HFFc6 (cell line): ENCODE measurements at regions not wholly inside any gene's neighbourhood (a gene's known extent, or its start where the extent isn't known, plus 50 kb on each side); places are given as distances from the start of the nearest gene placed in this dataset.
A peak's percentile ranks its signal among the peaks of the same experiment; 100 is the strongest.

Experiments used
- DNase-seq: peaks from one replicate; pipeline ENCODE4 v3.0.0-alpha.2; 2018
- H3K27ac Mint-ChIP-seq: 2 replicates; pipeline ENCODE4 v1.8.0; 2020; ENCODE audit warnings: mild to moderate bottlenecking, mixed read lengths
- H3K27me3 Mint-ChIP-seq: 2 replicates; pipeline ENCODE4 v1.8.0; 2021; ENCODE audit warnings: mild to moderate bottlenecking, moderate library complexity, mixed read lengths; ENCODE audit not compliant: insufficient read depth
- H3K36me3 Mint-ChIP-seq: 2 replicates; pipeline ENCODE4 v1.8.0; 2021; ENCODE audit warnings: low read depth, mixed read lengths
- H3K4me1 Mint-ChIP-seq: 2 replicates; pipeline ENCODE4 v1.8.0; 2020; ENCODE audit warnings: low read depth, mixed read lengths
- H3K4me3 Mint-ChIP-seq: 2 replicates; pipeline ENCODE4 v1.8.0; 2020; ENCODE audit warnings: mild to moderate bottlenecking, moderate library complexity, mixed read lengths
- H3K9me3 Mint-ChIP-seq: 2 replicates; pipeline ENCODE4 v1.8.0; 2020; ENCODE audit warnings: mild to moderate bottlenecking, mixed read lengths
- CTCF ChIP-seq: fragments of 200-600 bp; sonication (generic); IDR thresholded peaks from 2 replicates; pipeline ENCODE4 v1.5.0; 2021; ENCODE audit warnings: antibody characterized with exemption, mild to moderate bottlenecking

- no peak for DNase-seq
- Mint-ChIP-seq H3K9me3 (no peaks in the 10 kb centered on the region), H3K27ac (no peak overlapping the region)
Observed at GRCh38 chr17:13688716-13689115, 87.0 kb upstream of the HS3ST3A1 start.

GRCh38 chr17:13690806-13691205, 89.1 kb upstream of the HS3ST3A1 start:
- Mint-ChIP-seq H3K4me1 (peaks cover 6% of the 10 kb centered on the region), H3K27ac (no peak overlapping the region), H3K36me3 (no peaks in the 10 kb centered on the region), H3K4me3 (no peak overlapping the region), H3K27me3 (no peaks in the 10 kb centered on the region), H3K9me3 (no peaks in the 10 kb centered on the region)
- TF ChIP-seq CTCF = no peak
- no peak for DNase-seq

More at GRCh38 chr17:13688716-13689115, 87.0 kb upstream of the HS3ST3A1 start:
- Mint-ChIP-seq H3K4me1 (peaks cover 6% of the 10 kb centered on the region), H3K4me3 (no peak overlapping the region), H3K36me3 (no peaks in the 10 kb centered on the region), H3K27me3 (no peaks in the 10 kb centered on the region)
- no peak for TF ChIP-seq CTCF

GRCh38 chr17:13694934-13695333, 93.2 kb upstream of the HS3ST3A1 start:
- no peak for DNase-seq
- peaks cover 4% of the 10 kb centered on the region; the same call in 1 of the 2 replicates for H3K36me3 Mint-ChIP-seq
- peaks cover 1% of the 10 kb centered on the region; the same call in 1 of the 2 replicates for H3K27me3 Mint-ChIP-seq
- no peak for TF ChIP-seq CTCF
- peaks cover 6% of the 10 kb centered on the region for H3K4me1 Mint-ChIP-seq
- no peaks in the 10 kb centered on the region for H3K9me3 Mint-ChIP-seq
- H3K4me3 Mint-ChIP-seq = no peak overlapping the region
- H3K27ac Mint-ChIP-seq = no peak overlapping the region

- Mint-ChIP-seq H3K4me1 (peaks cover 23% of the 10 kb centered on the region), H3K9me3 (no peaks in the 10 kb centered on the region), H3K27me3 (peaks cover 1% of the 10 kb centered on the region; the same call in 1 of the 2 replicates), H3K27ac (no peak overlapping the region), H3K4me3 (no peak overlapping the region), H3K36me3 (peaks cover 6% of the 10 kb centered on the region; the same call in 1 of the 2 replicates)
- no peak for DNase-seq
- TF ChIP-seq CTCF = no peak
Observed at GRCh38 chr17:13698832-13699231, 97.1 kb upstream of the HS3ST3A1 start.

- Mint-ChIP-seq H3K36me3 (peaks cover 6% of the 10 kb centered on the region; the same call in 1 of the 2 replicates), H3K9me3 (no peaks in the 10 kb centered on the region), H3K27me3 (peaks cover 1% of the 10 kb centered on the region; the same call in 1 of the 2 replicates), H3K27ac (no peak overlapping the region), H3K4me1 (peaks cover 28% of the 10 kb centered on the region), H3K4me3 (no peak overlapping the region)
- no peak for DNase-seq
- TF ChIP-seq CTCF = no peak
Observed at GRCh38 chr17:13699261-13699660, 97.5 kb upstream of the HS3ST3A1 start.

GRCh38 chr17:13702266-13702665, 100.5 kb upstream of the HS3ST3A1 start:
- peak; percentile 71 for DNase-seq
- no peak for TF ChIP-seq CTCF

More at GRCh38 chr17:13702266-13702665, 100.5 kb upstream of the HS3ST3A1 start:
- Mint-ChIP-seq H3K9me3 (no peaks in the 10 kb centered on the region), H3K36me3 (peaks cover 6% of the 10 kb centered on the region; the same call in 1 of the 2 replicates), H3K27ac (peak overlapping the region; percentile 15; the same call in 1 of the 2 replicates), H3K4me1 (peaks cover 41% of the 10 kb centered on the region), H3K4me3 (no peak overlapping the region), H3K27me3 (peaks cover 4% of the 10 kb centered on the region; the same call in 1 of the 2 replicates)
